ENCODE measurements at regions not wholly inside any gene's neighbourhood (a gene's known extent, or its start where the extent isn't known, plus 50 kb on each side); places are given as distances from the start of the nearest gene placed in this dataset.
"Not testable (repeated sequence)": the region's sequence is repeated elsewhere in the genome, so short reads cannot be mapped to it uniquely, and the experiment has no call there.

- not testable (repeated sequence) for H3K4me3 Mint-ChIP-seq; H3K27ac Mint-ChIP-seq; H3K36me3 Mint-ChIP-seq (ENCODE audit: low read depth); DNase-seq; H3K27me3 Mint-ChIP-seq; ATAC-seq; H3K4me1 Mint-ChIP-seq; H3K9me3 Mint-ChIP-seq
Measured at GRCh38 chr19:34871911-34872310, 54.8 kb upstream of the ZNF30 start.

- H3K4me3 Mint-ChIP-seq, result no peak overlapping the region
- no peaks in the 10 kb centered on the region for H3K36me3 Mint-ChIP-seq (ENCODE audit: low read depth)
- H3K27ac Mint-ChIP-seq, result no peak overlapping the region
- no peaks in the 10 kb centered on the region for H3K4me1 Mint-ChIP-seq
- no peaks in the 10 kb centered on the region for H3K27me3 Mint-ChIP-seq
- DNase-seq, result no peak
- H3K9me3 Mint-ChIP-seq, result peaks cover 10% of the 10 kb centered on the region
- no peak for ATAC-seq
Measured at GRCh38 chr19:34867631-34868030, 59.1 kb upstream of the ZNF30 start.

GRCh38 chr19:34865225-34865624 is 61.5 kb upstream of the ZNF30 start:
- not testable (repeated sequence) for H3K36me3 Mint-ChIP-seq (ENCODE audit: low read depth); H3K4me1 Mint-ChIP-seq; H3K4me3 Mint-ChIP-seq; ATAC-seq; H3K27me3 Mint-ChIP-seq; DNase-seq; H3K9me3 Mint-ChIP-seq; H3K27ac Mint-ChIP-seq

GRCh38 chr19:34859823-34860736 is 66.6 kb upstream of the ZNF30 start:
- H3K27ac Mint-ChIP-seq, result peak overlapping the region; percentile 89
- H3K9me3 Mint-ChIP-seq; DNase-seq; ATAC-seq; H3K36me3 Mint-ChIP-seq (ENCODE audit: low read depth); H3K27me3 Mint-ChIP-seq: not testable (repeated sequence)
- H3K4me3 Mint-ChIP-seq, result peak overlapping the region; percentile 93
- peaks cover 28% of the 10 kb centered on the region for H3K4me1 Mint-ChIP-seq

- DNase-seq; H3K27me3 Mint-ChIP-seq; H3K9me3 Mint-ChIP-seq; ATAC-seq; H3K36me3 Mint-ChIP-seq (ENCODE audit: low read depth): not testable (repeated sequence)
- Mint-ChIP-seq H3K27ac (peak overlapping the region; percentile 14), H3K4me3 (peak overlapping the region; percentile 93), H3K4me1 (peaks cover 28% of the 10 kb centered on the region)
Measured at GRCh38 chr19:34859325-34859724, 67.4 kb upstream of the ZNF30 start.

GRCh38 chr19:34856052-34856451 is 70.7 kb upstream of the ZNF30 start:
- H3K27me3 Mint-ChIP-seq, result no peaks in the 10 kb centered on the region
- H3K4me3 Mint-ChIP-seq, result no peak overlapping the region
- no peaks in the 10 kb centered on the region for H3K36me3 Mint-ChIP-seq (ENCODE audit: low read depth)
- no peaks in the 10 kb centered on the region for H3K9me3 Mint-ChIP-seq
- no peak overlapping the region for H3K27ac Mint-ChIP-seq
- H3K4me1 Mint-ChIP-seq, result peaks cover 29% of the 10 kb centered on the region
- no peak for DNase-seq
- ATAC-seq, result no peak

GRCh38 chr19:34853369-34853768 is 73.3 kb upstream of the ZNF30 start:
- no peak overlapping the region for H3K27ac Mint-ChIP-seq

GRCh38 chr19:34852669-34853068 is 74.0 kb upstream of the ZNF30 start:
- ATAC-seq, result no peak
- no peak overlapping the region for H3K27ac Mint-ChIP-seq
- no peak overlapping the region for H3K4me3 Mint-ChIP-seq
- no peak for DNase-seq
- no peaks in the 10 kb centered on the region for H3K9me3 Mint-ChIP-seq
- no peaks in the 10 kb centered on the region for H3K36me3 Mint-ChIP-seq (ENCODE audit: low read depth)
- no peaks in the 10 kb centered on the region for H3K27me3 Mint-ChIP-seq
- peaks cover 7% of the 10 kb centered on the region for H3K4me1 Mint-ChIP-seq

More at GRCh38 chr19:34853369-34853768, 73.3 kb upstream of the ZNF30 start:
- H3K36me3 Mint-ChIP-seq (ENCODE audit: low read depth), result no peaks in the 10 kb centered on the region
- H3K9me3 Mint-ChIP-seq, result no peaks in the 10 kb centered on the region
- no peak for DNase-seq
- H3K27me3 Mint-ChIP-seq, result no peaks in the 10 kb centered on the region
- peaks cover 14% of the 10 kb centered on the region for H3K4me1 Mint-ChIP-seq
- H3K4me3 Mint-ChIP-seq, result no peak overlapping the region
- no peak for ATAC-seq

GRCh38 chr19:34851277-34851804 is 75.4 kb upstream of the ZNF30 start:
- peaks cover 7% of the 10 kb centered on the region for H3K9me3 Mint-ChIP-seq
- DNase-seq (no peak), ATAC-seq (no peak)
- no peaks in the 10 kb centered on the region for H3K27me3 Mint-ChIP-seq
- H3K4me3 Mint-ChIP-seq, result no peak overlapping the region
- H3K27ac Mint-ChIP-seq, result no peak overlapping the region
- peaks cover 1% of the 10 kb centered on the region for H3K4me1 Mint-ChIP-seq
- H3K36me3 Mint-ChIP-seq (ENCODE audit: low read depth), result peaks cover 4% of the 10 kb centered on the region

GRCh38 chr19:34847393-34847792 is 74.4 kb upstream of the ZNF599 start:
- H3K27ac Mint-ChIP-seq, result no peak overlapping the region
- H3K4me3 Mint-ChIP-seq, result no peak overlapping the region
- peaks cover 7% of the 10 kb centered on the region for H3K9me3 Mint-ChIP-seq
- DNase-seq (no peak), ATAC-seq (no peak)
- H3K36me3 Mint-ChIP-seq (ENCODE audit: low read depth), result peaks cover 4% of the 10 kb centered on the region
- H3K27me3 Mint-ChIP-seq, result no peaks in the 10 kb centered on the region
- H3K4me1 Mint-ChIP-seq, result no peaks in the 10 kb centered on the region

GRCh38 chr19:34844277-34844676 is 71.3 kb upstream of the ZNF599 start:
- ATAC-seq, result no peak
- Mint-ChIP-seq H3K36me3 (ENCODE audit: low read depth) (peaks cover 4% of the 10 kb centered on the region), H3K27ac (no peak overlapping the region), H3K9me3 (peaks cover 7% of the 10 kb centered on the region), H3K27me3 (no peaks in the 10 kb centered on the region), H3K4me3 (no peak overlapping the region), H3K4me1 (no peaks in the 10 kb centered on the region)
- no peak for DNase-seq

- Mint-ChIP-seq H3K27ac (no peak overlapping the region), H3K4me1 (peaks cover 4% of the 10 kb centered on the region), H3K4me3 (no peak overlapping the region), H3K9me3 (peaks cover 1% of the 10 kb centered on the region), H3K27me3 (no peaks in the 10 kb centered on the region), H3K36me3 (ENCODE audit: low read depth) (no peaks in the 10 kb centered on the region)
- ATAC-seq (no peak), DNase-seq (no peak)
Measured at GRCh38 chr19:34841780-34842179, 68.8 kb upstream of the ZNF599 start.

- H3K9me3 Mint-ChIP-seq, result no peaks in the 10 kb centered on the region
- no peak overlapping the region for H3K27ac Mint-ChIP-seq
- peak; percentile 33 for ATAC-seq
- H3K4me1 Mint-ChIP-seq, result peaks cover 4% of the 10 kb centered on the region
- no peaks in the 10 kb centered on the region for H3K36me3 Mint-ChIP-seq (ENCODE audit: low read depth)
- H3K27me3 Mint-ChIP-seq, result no peaks in the 10 kb centered on the region
- peak; percentile 20 for DNase-seq
- H3K4me3 Mint-ChIP-seq, result no peak overlapping the region
Measured at GRCh38 chr19:34838753-34839431, 65.9 kb upstream of the ZNF599 start.

GRCh38 chr19:34838248-34838647 is 65.2 kb upstream of the ZNF599 start:
- Mint-ChIP-seq H3K9me3 (no peaks in the 10 kb centered on the region), H3K36me3 (ENCODE audit: low read depth) (no peaks in the 10 kb centered on the region), H3K27ac (no peak overlapping the region), H3K4me1 (peaks cover 4% of the 10 kb centered on the region), H3K27me3 (no peaks in the 10 kb centered on the region), H3K4me3 (no peak overlapping the region)
- ATAC-seq (no peak), DNase-seq (no peak)

GRCh38 chr19:34837262-34837661 is 64.2 kb upstream of the ZNF599 start:
- H3K27ac Mint-ChIP-seq, result no peak overlapping the region
- no peak for DNase-seq
- no peaks in the 10 kb centered on the region for H3K9me3 Mint-ChIP-seq
- H3K4me3 Mint-ChIP-seq, result no peak overlapping the region
- H3K4me1 Mint-ChIP-seq, result peaks cover 4% of the 10 kb centered on the region
- no peak for ATAC-seq
- no peaks in the 10 kb centered on the region for H3K27me3 Mint-ChIP-seq
- H3K36me3 Mint-ChIP-seq (ENCODE audit: low read depth), result no peaks in the 10 kb centered on the region
